HG02759 (cell line): ENCODE measurements at regions not wholly inside any gene's neighbourhood (a gene's known extent, or its start where the extent isn't known, plus 50 kb on each side); places are given as distances from the start of the nearest gene placed in this dataset.
"Not testable (repeated sequence)": the region's sequence is repeated elsewhere in the genome, so short reads cannot be mapped to it uniquely, and the experiment has no call there.

ENCODE experiments used
- ATAC-seq: cut with Tn5 transposase; IDR thresholded peaks from one replicate; pipeline ENCODE4 v1.9.1; 2021; ENCODE audit warnings: mild to moderate bottlenecking, moderate library complexity; ENCODE audit not compliant: unreplicated experiment

DNA sequence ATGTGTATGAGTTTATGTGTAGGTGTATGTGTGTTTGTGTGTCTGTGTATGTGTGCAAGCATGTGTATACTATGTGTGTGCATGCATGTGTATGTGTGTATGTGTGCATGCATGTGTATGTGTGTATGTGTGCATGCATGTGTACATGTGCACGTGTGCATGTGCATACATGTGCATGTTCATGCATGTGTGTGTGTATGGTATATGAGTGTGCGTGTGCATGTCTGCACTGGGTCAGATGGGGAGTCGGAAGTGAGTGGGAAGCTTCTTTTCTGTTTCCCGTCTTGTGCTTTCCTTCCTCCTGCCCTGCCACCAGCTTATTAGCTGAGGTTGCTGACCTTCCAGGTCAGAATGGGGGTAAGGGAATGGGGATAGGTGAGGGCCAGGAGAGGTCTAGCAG is 174.7 kb downstream of the MAP2K4 start:
- ATAC-seq: no peak

DNA sequence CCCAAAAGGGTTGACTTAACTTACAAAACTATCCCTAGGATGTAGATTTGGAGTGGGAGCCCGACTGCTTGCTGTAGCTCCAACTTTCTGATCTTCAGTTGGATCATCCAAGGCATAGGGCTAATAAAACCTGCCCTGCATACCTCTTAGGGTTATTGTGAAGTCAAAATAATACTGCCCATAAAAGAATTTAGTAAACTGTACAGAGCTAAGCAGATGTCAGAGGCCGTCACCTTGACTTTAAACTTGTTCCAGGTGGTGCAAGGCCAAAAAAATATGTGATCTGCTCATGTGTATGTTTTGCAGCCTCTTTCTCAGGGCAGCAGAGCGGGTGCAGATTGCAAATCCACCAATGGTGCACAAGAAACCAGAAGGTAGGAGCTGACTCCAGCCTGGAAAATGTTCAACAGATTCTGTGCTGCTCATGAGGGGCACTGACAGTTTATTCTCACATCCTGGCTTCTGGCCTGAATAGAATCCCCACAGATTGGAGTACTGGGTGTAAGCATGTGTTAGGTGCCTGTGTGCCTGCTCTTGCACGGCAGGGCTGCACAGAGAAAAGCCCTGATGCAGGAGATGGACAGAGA is 180.7 kb downstream of the MAP2K4 start:
- ATAC-seq: no peak

- no peak for ATAC-seq
Measured at GRCh38 chr17:12209632-12210191, 189.0 kb downstream of the MAP2K4 start.

GRCh38 chr17:12220714-12221439 is 200.2 kb downstream of the MAP2K4 start:
- ATAC-seq: not testable (repeated sequence)

DNA sequence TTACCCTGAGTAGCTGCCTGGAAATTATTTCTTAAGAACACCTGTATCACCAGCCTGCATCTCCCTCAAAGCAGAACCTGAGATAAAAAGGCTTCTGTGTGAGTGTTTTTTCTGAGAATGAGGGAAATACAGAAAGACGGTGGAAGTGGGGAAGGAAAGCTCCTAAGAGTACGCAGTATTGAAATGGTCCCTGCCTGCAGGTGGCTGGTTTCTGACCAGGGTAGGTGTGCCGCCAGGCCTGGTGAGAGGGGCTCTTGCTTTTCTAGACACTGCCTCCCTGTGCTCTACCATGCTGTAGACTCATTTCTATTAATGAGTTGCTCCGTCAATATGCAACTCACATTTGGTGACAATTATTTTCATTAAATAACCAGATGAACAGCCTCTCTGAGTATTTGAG is 201.7 kb downstream of the MAP2K4 start:
- no peak for ATAC-seq

GRCh38 chr17:12227547-12227946 is 206.9 kb downstream of the MAP2K4 start:
- ATAC-seq: no peak

GRCh38 chr17:12229335-12229734 is 208.7 kb downstream of the MAP2K4 start:
- ATAC-seq: no peak

GRCh38 chr17:12230481-12231354 is 210.0 kb downstream of the MAP2K4 start:
- ATAC-seq: no peak

GRCh38 chr17:12231355-12231682 is 210.6 kb downstream of the MAP2K4 start:
- no peak for ATAC-seq

- ATAC-seq: not testable (repeated sequence)
Measured at GRCh38 chr17:12239021-12239420, 218.3 kb downstream of the MAP2K4 start.

- no peak for ATAC-seq
Measured at GRCh38 chr17:12242345-12242954, 221.8 kb downstream of the MAP2K4 start.

- ATAC-seq: no peak
Measured at GRCh38 chr17:12247761-12248160, 227.1 kb downstream of the MAP2K4 start.

- no peak for ATAC-seq
Measured at GRCh38 chr17:12250973-12251372, 230.3 kb downstream of the MAP2K4 start.

DNA sequence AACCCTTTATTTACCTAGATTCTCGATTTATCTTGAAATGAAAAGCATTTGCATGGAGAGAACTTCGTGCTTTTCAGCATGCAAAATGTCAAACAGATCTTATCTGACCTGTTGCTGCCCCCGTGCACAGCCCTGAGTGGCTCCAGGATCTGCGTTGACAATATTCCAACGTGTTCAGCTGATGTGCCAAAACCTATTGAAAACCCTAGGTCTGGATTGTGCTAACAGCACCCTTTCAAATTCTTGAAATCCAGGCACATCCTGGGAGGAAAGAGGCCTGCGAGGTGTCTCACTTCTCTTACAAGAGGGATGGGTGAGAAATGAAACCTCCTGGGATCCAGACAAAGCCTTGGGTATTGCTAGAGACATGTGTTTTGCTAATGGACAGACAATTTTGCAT is 231.8 kb downstream of the MAP2K4 start:
- ATAC-seq: no peak

DNA sequence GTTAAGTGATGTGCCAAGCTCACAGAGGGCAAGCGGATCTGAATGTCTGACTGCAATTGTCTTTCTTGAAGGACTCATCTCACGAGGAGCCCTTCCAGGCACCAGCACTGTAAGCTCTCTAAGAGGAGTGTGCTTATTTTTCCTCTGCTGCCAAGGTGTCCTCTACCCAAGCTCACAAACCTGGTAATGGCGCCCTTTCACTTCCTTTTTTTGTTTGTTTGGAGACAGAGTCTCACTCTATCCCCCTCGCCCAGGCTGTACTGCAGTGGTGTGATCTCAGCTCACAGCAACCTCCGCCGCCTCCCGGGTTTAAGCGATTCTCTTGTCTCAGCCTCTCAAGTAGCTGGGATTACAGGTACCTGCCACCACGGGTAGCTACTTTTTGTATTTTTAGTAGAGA is 233.8 kb downstream of the MAP2K4 start:
- ATAC-seq: no peak

- peak; percentile 52 for ATAC-seq
Measured at GRCh38 chr17:12256380-12256995, 235.8 kb downstream of the MAP2K4 start.

DNA sequence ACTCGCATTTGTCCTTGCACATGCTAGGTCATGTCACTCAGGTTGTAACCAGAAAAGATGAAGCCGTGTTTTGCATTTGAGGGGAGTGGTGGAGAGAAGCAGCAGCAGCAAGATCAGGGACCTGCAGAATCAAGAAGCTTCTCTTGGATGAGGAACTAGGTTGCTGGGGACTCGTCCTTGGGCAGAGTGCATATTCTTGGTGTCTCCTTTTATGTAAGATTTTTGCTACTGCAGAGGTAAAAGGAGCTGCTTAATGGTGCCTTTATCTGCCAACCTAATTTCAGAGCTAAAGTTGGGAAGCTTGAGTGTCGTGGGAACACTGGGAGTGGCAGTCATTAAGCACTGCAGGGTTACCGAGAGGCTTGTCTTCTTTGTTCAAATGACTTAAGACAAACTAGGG is 236.5 kb downstream of the MAP2K4 start:
- ATAC-seq: no peak

DNA sequence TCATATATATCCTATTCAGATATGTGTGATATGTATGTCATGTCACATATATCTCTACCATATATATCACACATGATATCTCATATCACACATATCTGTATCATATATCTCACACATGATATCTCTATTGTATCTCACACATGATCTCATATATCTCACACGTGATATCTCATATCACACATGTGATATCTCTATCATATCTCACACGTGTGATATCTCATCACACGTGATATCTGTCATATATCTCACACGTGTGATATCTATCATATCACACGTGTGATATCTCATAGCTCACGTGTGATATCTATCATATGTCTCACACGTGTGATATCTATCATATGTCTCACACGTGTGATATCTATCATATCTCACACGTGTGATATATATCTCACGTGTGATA is 240.7 kb downstream of the MAP2K4 start:
- ATAC-seq: no peak

GRCh38 chr17:12269751-12270150 is 249.1 kb downstream of the MAP2K4 start:
- ATAC-seq: no peak

DNA sequence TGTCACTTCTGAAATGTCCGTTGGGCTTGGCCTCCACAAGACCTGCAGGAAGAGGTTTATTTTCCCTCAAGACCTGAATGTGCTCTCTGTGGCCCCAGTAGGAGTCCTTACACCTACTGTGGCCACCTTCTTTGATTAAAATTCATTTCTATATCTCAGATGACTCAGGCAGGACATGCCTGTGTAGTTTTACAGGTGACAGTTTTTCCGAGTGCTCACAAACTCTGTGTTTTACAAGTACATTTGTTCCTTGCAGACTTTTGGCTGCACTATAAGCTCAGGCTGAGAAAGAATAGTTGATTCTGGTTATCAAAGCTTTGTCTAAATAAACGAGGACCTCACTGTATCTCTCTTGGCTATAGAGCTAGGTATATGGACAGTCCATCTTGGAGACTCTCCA is 257.1 kb downstream of the MAP2K4 start:
- ATAC-seq: no peak

- no peak for ATAC-seq
Measured at GRCh38 chr17:12282056-12282455, 261.4 kb downstream of the MAP2K4 start.
